HUDEP-2 (cell line): ENCODE measurements at regions not wholly inside any gene's neighbourhood (a gene's known extent, or its start where the extent isn't known, plus 50 kb on each side); places are given as distances from the start of the nearest gene placed in this dataset.

ENCODE experiments used
- DNase-seq, 76 experiments: peaks; one replicate each; lab custom pipeline; 2025; ENCODE audit not compliant: unreplicated experiment in 76 of 76; lab: John Stamatoyannopoulos, UW

DNA sequence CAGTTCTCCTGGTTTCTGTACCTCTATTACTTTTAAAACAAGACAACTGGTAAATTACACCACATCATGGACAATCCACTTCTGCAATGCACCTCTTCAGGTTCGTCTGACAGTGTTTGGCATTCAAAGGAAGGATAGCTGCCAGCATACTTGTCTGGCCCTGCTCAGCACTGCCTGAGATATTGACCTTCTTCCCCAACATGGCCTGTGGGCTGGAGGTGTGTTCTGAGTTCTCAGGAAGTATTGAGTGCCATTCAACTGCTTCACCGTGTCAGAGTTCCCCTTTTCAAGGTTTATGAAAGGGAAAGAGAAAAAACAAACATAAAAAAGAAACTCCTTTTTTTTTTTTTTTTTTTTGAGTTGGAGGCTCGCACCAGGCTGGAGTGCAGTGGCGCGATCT lies 267.9 kb upstream of the SASH1 start:
- no peak for DNase-seq

GRCh38 chr6:148075352-148075751 lies 267.3 kb upstream of the SASH1 start:
- no peak for DNase-seq

DNA sequence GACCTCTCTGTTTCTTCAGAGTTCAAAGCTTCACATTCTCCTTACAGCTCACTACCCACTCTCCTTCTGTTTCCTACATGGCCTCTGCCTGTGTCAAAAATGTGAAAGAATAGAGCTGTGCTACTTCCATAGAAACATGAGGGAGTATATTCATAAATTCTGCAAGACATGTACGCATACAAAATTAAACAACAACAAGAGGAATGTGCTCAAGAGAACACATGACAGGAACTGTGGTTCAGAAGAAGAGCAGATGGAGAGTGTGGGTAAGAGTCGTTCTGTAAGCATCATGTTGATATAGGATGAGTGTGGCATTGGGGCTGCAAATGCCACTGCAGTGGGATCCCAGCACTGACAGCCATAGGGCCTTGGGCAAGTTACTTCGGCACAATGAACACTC lies 266.6 kb upstream of the SASH1 start:
- DNase-seq = no peak

- no peak for DNase-seq
These were observed 262.3 kb upstream of the SASH1 start for GRCh38 chr6:148080315-148080714.

- DNase-seq = no peak
These were observed 261.6 kb upstream of the SASH1 start for GRCh38 chr6:148081076-148081475.

DNA sequence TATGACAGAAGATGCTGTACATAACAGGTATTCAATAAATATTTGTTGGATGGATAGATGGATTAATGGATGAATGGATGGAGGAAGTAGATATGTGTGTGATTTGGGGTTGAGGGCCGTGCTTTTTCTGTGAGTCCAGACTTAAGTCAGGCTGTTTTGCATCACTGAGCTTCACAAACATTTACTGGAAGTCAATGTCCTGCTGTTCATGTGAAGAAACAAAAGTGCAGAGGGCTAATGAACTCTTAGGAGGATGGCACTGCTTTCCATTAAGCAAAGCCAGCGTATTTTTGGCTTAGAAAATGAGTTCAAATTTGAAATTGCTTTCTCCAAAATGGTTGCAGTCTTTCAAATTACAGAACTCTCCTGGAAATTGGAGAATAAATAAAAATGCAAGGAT lies 260.6 kb upstream of the SASH1 start:
- no peak for DNase-seq

DNA sequence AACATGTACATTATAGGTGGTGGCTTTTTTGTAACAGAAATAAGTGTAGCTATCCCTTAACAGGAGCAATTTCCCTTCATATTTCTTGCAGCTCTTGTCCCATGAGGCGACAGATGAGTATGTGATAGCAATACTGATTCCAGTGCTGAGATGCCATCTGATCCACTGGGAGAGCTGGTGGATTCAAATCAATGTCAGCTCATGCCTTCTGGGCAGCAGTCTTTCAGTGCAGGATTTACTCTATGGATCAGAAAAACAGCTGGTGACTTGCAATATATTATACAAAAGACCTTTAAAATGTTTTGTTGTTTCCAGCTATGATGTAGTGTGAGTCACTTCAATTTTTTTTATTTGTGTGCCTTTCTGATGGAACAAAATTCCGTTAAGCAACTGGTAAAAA lies 259.9 kb upstream of the SASH1 start:
- no peak for DNase-seq

DNA sequence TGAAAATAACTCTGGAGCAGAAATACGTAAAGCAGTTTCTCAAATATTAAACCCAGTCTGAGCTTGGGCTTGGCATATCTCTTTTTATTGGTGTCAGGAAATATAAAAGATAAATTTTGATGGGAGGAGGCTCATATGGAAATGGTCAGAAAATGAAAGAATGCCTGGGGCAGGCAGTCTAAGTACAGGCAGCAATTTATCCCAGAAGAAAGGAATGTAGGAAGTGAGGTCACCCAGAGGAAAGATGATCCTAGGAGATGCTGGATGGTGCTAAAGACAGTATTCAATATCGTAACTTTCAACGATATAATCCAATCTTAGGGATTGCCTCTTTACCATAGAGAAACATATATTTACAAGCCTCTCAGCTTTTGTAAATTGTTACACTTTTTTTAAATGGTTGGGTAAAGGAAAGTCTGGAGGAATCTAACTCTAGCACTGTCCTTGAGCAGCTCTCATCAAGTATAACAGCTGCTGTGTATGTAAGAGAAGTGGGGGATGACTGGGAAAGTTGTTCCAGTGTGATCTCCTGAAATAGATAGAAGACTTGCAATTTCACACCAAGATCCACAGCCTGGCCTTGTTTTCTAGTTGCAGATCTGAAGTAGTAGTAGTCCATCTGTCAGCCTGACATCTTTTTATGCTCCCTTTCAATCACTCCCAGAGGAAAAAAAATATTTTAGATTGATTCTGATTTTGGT lies 256.9 kb upstream of the SASH1 start:
- no peak for DNase-seq

DNA sequence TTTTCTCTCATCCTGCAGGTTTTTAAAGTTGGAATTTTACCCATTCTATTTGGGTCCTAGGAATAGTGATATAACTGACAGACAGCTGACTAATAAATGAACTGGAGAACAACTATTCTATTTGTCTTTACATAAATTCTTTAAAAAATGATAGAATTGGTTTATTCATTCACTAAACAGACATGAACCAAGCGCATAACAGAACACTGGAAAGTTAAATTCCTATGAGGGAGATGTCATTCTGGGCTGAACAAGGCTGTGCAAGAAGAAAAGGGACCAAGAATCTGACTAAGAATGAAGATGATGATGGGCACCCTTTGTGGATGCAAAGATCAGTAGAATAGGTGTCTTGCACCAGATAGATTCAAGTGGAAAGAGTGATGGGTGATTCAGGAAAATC lies 256.3 kb upstream of the SASH1 start:
- no peak for DNase-seq

- DNase-seq = no peak
These were observed 255.8 kb upstream of the SASH1 start for GRCh38 chr6:148086843-148087242.

GRCh38 chr6:148087659-148088058 lies 255.0 kb upstream of the SASH1 start:
- no peak for DNase-seq

DNA sequence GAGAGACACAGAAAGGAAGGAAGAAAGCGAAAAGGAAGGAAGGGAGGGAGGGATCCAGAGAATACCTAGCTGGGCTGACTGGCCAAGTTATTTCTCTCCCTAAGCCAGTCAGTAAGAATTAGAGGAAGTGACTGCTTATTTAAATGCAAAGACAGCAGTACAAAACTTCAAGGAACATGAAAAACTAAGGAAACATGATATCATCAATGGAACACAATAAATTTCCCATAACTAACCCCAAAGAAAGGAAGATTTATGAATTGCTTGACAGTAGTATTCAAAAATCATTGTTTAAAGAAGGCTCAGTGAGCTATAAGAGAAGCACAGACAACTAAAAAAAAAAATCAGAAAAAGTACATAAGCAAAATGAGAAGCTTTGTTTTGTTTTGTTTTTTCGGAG lies 252.3 kb upstream of the SASH1 start:
- no peak for DNase-seq

GRCh38 chr6:148091394-148091793 lies 251.2 kb upstream of the SASH1 start:
- no peak for DNase-seq

DNA sequence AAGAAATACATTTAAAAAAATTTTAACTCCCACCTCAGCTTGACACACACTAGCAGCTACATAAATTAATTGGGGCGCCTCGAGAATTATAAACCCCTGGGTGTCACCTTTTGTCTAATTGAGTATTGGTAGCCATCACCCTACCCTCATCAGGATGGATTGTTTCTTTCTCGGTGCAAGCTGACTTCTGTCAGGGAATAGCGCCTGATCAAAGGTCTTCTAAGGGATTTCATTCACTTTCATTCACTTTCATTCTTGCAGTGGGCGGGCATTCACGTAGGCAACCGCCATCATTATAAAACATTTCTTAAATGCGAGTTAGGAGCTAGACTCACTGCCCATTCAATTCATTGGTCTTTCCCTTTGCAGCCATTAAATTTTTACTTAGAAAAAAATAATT lies 239.2 kb upstream of the SASH1 start:
- no peak for DNase-seq

DNA sequence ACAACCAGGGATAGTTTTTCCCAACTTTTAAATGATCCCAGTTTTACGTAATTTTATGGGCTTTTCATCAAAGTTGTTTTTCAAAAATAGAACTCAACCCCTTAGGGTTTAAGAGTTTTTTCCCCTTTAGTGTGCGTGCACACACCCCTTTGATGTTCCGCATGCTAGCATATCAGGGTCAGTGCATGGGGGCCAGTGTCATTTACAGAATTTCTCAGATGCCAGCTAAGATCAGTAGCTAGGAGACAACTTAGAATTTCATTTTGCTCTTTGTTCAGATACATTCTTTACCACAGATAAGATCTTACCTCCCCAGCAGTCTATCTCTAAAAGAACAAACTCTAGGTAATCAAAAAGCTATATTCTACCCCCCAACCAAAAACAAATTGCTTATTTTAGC lies 238.5 kb upstream of the SASH1 start:
- no peak for DNase-seq

GRCh38 chr6:148105695-148106094 lies 236.9 kb upstream of the SASH1 start:
- DNase-seq = no peak

- no peak for DNase-seq
These were observed 234.7 kb upstream of the SASH1 start for GRCh38 chr6:148107911-148108310.

- DNase-seq = no peak
These were observed 232.9 kb upstream of the SASH1 start for GRCh38 chr6:148109732-148110131.

DNA sequence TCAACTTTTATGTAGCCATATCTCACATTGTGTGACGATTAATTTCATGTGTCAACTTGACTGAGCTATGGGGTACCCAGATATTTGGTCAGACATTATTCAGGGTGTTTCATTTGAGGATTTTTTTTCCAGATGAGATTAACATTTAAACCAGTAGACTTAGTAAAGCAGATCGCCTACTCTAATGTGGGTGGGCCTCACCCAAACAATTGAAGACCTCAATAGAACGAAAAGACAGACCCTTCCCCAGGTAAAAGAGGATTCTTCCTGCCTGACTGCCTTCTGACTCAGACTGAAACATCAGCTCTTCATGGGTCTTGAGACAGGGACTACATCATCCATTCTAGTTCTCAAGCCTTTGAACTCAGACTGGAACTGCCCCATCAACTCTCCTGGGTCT lies 231.7 kb upstream of the SASH1 start:
- no peak for DNase-seq

DNA sequence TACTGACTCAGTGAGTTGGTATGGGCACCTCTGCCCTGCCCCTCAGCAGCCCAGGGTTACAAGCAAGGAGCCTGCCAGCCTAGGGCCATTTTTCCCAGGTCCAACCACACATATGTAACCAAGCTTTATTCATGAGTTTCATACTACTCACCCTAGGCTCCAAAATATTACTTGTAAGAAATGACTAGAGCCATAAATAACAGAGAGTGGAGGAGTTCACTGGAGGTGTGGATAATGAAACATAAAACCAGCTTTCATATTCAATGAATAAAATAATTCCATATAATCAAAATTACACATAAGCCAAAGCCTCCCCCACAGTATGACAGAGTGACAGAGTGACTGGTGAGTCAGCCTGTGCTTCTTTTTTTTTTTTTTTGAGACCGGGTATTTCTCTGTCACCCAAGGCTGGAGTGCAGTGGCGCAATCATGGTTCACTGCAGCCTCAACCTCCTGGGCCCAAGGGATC lies 229.8 kb upstream of the SASH1 start:
- no peak for DNase-seq

- DNase-seq = no peak
These were observed 226.6 kb upstream of the SASH1 start for GRCh38 chr6:148116001-148116400.

DNA sequence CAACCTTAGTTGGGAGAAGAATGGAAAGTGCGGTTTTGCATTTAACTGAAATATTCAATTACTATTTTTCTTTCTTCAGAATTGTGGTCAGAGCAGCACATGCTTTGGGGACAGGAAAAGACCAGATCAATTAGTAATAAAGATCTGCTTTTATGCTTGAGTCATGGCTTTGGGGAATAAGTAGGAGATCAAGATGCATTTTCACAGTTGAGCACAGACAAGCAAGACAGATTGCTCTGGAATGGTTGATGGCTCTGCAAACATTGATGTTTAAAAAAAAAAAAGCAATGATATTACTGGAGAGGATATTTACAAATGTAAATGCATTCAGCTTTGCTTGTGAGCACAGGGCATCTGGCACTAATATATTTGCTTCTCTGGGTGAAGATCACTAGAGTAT lies 224.4 kb upstream of the SASH1 start:
- no peak for DNase-seq
